Tibial nerve (tissue), 4 donors: ENCODE measurements at regions not wholly inside any gene's neighbourhood (a gene's known extent, or its start where the extent isn't known, plus 50 kb on each side); places are given as distances from the start of the nearest gene placed in this dataset.
A peak's percentile ranks its signal among the peaks of the same experiment; 100 is the strongest.

Source experiments
- DNase-seq, 2 donors: peaks; one replicate each; pipeline ENCODE4 v3.0.0-alpha.2; 2019; ENCODE audit warnings: low spot score in 2 of 2
- H3K27ac ChIP-seq, 4 donors: fragments of 200-600 bp; sonication (generic) in 3 of 4; one replicate each; pipeline ENCODE4 v1.5.1; 2017 to 2019; ENCODE audit warnings: mild to moderate bottlenecking in 1 of 4
- H3K27me3 ChIP-seq, 2 donors: fragments of 200-600 bp; sonication (generic) in 1 of 2; one replicate each; pipeline versions ENCODE4 v1.5.1 to v1.6.0; 2017 to 2019
- H3K36me3 ChIP-seq, 3 donors: fragments of 200-600 bp; sonication (generic); one replicate each; pipeline ENCODE4 v1.5.1; 2018 to 2019
- H3K4me1 ChIP-seq, 4 donors: fragments of 200-600 bp; sonication (generic) in 3 of 4; one replicate each; pipeline ENCODE4 v1.5.1; 2017 to 2019
- H3K4me3 ChIP-seq, 4 donors: fragments of 200-600 bp; sonication (generic) in 3 of 4; one replicate each; pipeline ENCODE4 v1.5.1; 2017 to 2019; ENCODE audit warnings: mild to moderate bottlenecking in 1 of 4, moderate library complexity in 1 of 4
- H3K9me3 ChIP-seq, 4 donors: fragments of 200-600 bp; sonication (generic) in 3 of 4; one replicate each; pipeline ENCODE4 v1.5.1; 2017 to 2019
- CTCF ChIP-seq, 5 experiments: fragments of 200-600 bp in 3 of 5; fragments of 450-650 bp in 2 of 5; sonication (generic) in 3 of 5; IDR thresholded peaks; one replicate each; pipeline ENCODE4 v1.5.1; 2016 to 2019; ENCODE audit warnings: antibody characterized with exemption in 5 of 5, mild to moderate bottlenecking in 3 of 5, moderate library complexity in 2 of 5
- EP300 ChIP-seq, 2 donors: sonication (generic); formaldehyde crosslinking; IDR thresholded peaks; one replicate each; pipeline ENCODE4 v1.6.1; 2017; ENCODE audit warnings: antibody characterized with exemption in 2 of 2, mild to moderate bottlenecking in 1 of 2
- POLR2A ChIP-seq, 2 donors: fragments of 450-650 bp; IDR thresholded peaks; one replicate each; pipeline ENCODE4 v1.6.1; 2017; ENCODE audit warnings: antibody characterized with exemption in 2 of 2, mild to moderate bottlenecking in 2 of 2, moderate library complexity in 2 of 2
- WGBS, 2 donors: methylation state at CpG; one replicate each; pipeline ENCODE4 v1.1.5; 2018; 5-methylcytosine and 5-hydroxymethylcytosine counted together

- H3K27ac ChIP-seq: no peak overlapping the region
- H3K36me3 ChIP-seq: no peaks in the 10 kb centered on the region
- H3K4me1 ChIP-seq: no peaks in the 10 kb centered on the region
- H3K27me3 ChIP-seq: no peaks in the 10 kb centered on the region
- no peaks in the 10 kb centered on the region for H3K9me3 ChIP-seq
- DNase-seq: no peak
- TF ChIP-seq EP300 (IDR thresholded peaks at IDR 0.05) (no peak), POLR2A (IDR thresholded peaks at IDR 0.05) (no peak), CTCF (IDR thresholded peaks at IDR 0.05) (no peak)
- H3K4me3 ChIP-seq: no peak overlapping the region
- 88 to 94% methylated on average over 5 of the region's 5 CpGs for WGBS, 2 donors
Measured at GRCh38 chr5:74282490-74282889, 358.0 kb downstream of the ENC1 start.

- TF ChIP-seq CTCF (IDR thresholded peaks at IDR 0.05): no peak
- TF ChIP-seq POLR2A (IDR thresholded peaks at IDR 0.05): no peak
- TF ChIP-seq EP300 (IDR thresholded peaks at IDR 0.05): no peak
- 79 to 81% methylated on average over 6 of the region's 6 CpGs for WGBS, 2 donors
Measured at GRCh38 chr5:74281166-74281565, 359.4 kb downstream of the ENC1 start.

GRCh38 chr5:74280306-74280705 lies 360.2 kb downstream of the ENC1 start:
- no peak for DNase-seq
- no peaks in the 10 kb centered on the region for H3K27me3 ChIP-seq
- no peaks in the 10 kb centered on the region for H3K9me3 ChIP-seq
- no peak overlapping the region for H3K27ac ChIP-seq
- no peak overlapping the region for H3K4me3 ChIP-seq
- peaks cover 0 to 2% (median 0%) of the 10 kb centered on the region in 4 donors for H3K4me1 ChIP-seq
- TF ChIP-seq EP300 (IDR thresholded peaks at IDR 0.05) (no peak), POLR2A (IDR thresholded peaks at IDR 0.05) (no peak), CTCF (IDR thresholded peaks at IDR 0.05) (no peak)
- WGBS, 2 donors: 95 to 100% methylated on average over 1 of the region's 1 CpG
- H3K36me3 ChIP-seq: no peaks in the 10 kb centered on the region

More at GRCh38 chr5:74281166-74281565, 359.4 kb downstream of the ENC1 start:
- no peaks in the 10 kb centered on the region for H3K9me3 ChIP-seq
- no peak overlapping the region for H3K4me3 ChIP-seq
- H3K27ac ChIP-seq: no peak overlapping the region
- H3K27me3 ChIP-seq: no peaks in the 10 kb centered on the region
- H3K36me3 ChIP-seq: no peaks in the 10 kb centered on the region
- no peaks in the 10 kb centered on the region for H3K4me1 ChIP-seq
- DNase-seq: no peak

GRCh38 chr5:74279244-74279643 lies 361.3 kb downstream of the ENC1 start:
- Histone ChIP-seq H3K36me3 (no peaks in the 10 kb centered on the region), H3K4me3 (no peak overlapping the region), H3K9me3 (no peaks in the 10 kb centered on the region), H3K27me3 (no peaks in the 10 kb centered on the region), H3K4me1 (peaks cover 0 to 7% (median 0%) of the 10 kb centered on the region in 4 donors), H3K27ac (no peak overlapping the region)
- TF ChIP-seq EP300 (IDR thresholded peaks at IDR 0.05) (peak in 1 of 2 donors; percentile 56), CTCF (IDR thresholded peaks at IDR 0.05) (no peak)
- no peak for DNase-seq
- 66 to 76% methylated on average over 1 of the region's 1 CpG for WGBS, 2 donors

GRCh38 chr5:74277418-74277817 lies 363.1 kb downstream of the ENC1 start:
- no peaks in the 10 kb centered on the region for H3K9me3 ChIP-seq
- no peak overlapping the region for H3K27ac ChIP-seq
- WGBS, 2 donors: 89 to 91% methylated on average over 3 of the region's 3 CpGs
- H3K36me3 ChIP-seq: no peaks in the 10 kb centered on the region
- H3K4me3 ChIP-seq: no peak overlapping the region
- DNase-seq: no peak
- no peaks in the 10 kb centered on the region for H3K27me3 ChIP-seq
- peaks cover 0 to 19% (median 0%) of the 10 kb centered on the region in 4 donors for H3K4me1 ChIP-seq
- TF ChIP-seq EP300 (IDR thresholded peaks at IDR 0.05) (no peak), CTCF (IDR thresholded peaks at IDR 0.05) (no peak), POLR2A (IDR thresholded peaks at IDR 0.05) (no peak)
